ENCODE measurements at regions not wholly inside any gene's neighbourhood (a gene's known extent, or its start where the extent isn't known, plus 50 kb on each side); places are given as distances from the start of the nearest gene placed in this dataset.

GRCh38 chr5:107304684-107305083 is 366.1 kb downstream of the EFNA5 start (continued):
- TF ChIP-seq ZBTB49 (tag by site-specific recombination; IDR thresholded peaks at IDR 0.05; ENCODE audit: low read depth), result no peak
- TF ChIP-seq ZNF701 (tag by site-specific recombination; IDR thresholded peaks at IDR 0.05), result no peak
- TF ChIP-seq TCF7L2 (IDR thresholded peaks at IDR 0.05; ENCODE audit: borderline replicate concordance, low read depth, low read length), result no peak
- TF ChIP-seq ZNF768 (tag by site-specific recombination; IDR thresholded peaks at IDR 0.05), result no peak
- no peak for TF ChIP-seq ZNF24 (tag by site-specific recombination; IDR thresholded peaks at IDR 0.05)
- TF ChIP-seq ZBTB26 (tag by site-specific recombination; optimal IDR thresholded peaks at IDR 0.05), result no peak
- 0 out of 2 replicates have a peak, but pooled peaks have one; percentile 24 for TF ChIP-seq ZNF335 (tag by site-specific recombination; conservative IDR thresholded peaks at IDR 0.05)
- TF ChIP-seq ZNF549 (tag by site-specific recombination; IDR thresholded peaks at IDR 0.05), result no peak

- Histone ChIP-seq H3K4me1 (ENCODE audit: control insufficient read depth, insufficient read depth, low read length) (no peaks in the 10 kb centered on the region), H3K9me3 (ENCODE audit: control insufficient read depth, insufficient read depth, low read depth, low read length) (no peaks in the 10 kb centered on the region), H3K36me3 (ENCODE audit: control insufficient read depth in 2 of 2, insufficient read depth in 1 of 2, low read length in 2 of 2) (no peaks in the 10 kb centered on the region), H3K27ac (ENCODE audit: extremely low read depth, low read depth, low read length) (no peak overlapping the region), H3K4me3 (ENCODE audit: low read depth, low read length) (no peak overlapping the region)
- POLR2A ChIA-PET, result no interaction called here
- TF ChIP-seq KLF7 (tag by site-specific recombination; IDR thresholded peaks at IDR 0.05; ENCODE audit: borderline replicate concordance), result no peak
- CTCF ChIA-PET, result no interaction called here
These were observed 367.4 kb downstream of the EFNA5 start for GRCh38 chr5:107303171-107303968.

- no peak overlapping the region for H3K4me3 ChIP-seq (ENCODE audit: low read depth, low read length)
- POLR2A ChIA-PET, result no interaction called here
- no peak for TF ChIP-seq PRDM6 (tag by site-specific recombination; IDR thresholded peaks at IDR 0.05)
- no peak for TF ChIP-seq GLI4 (tag by site-specific recombination; IDR thresholded peaks at IDR 0.05)
- no peak for TF ChIP-seq KLF10 (tag by site-specific recombination; IDR thresholded peaks at IDR 0.05)
- no peak for TF ChIP-seq ZNF157 (tag by site-specific recombination; IDR thresholded peaks at IDR 0.05)
- TF ChIP-seq PRDM2 (tag by site-specific recombination; IDR thresholded peaks at IDR 0.05; ENCODE audit: borderline replicate concordance), result no peak
- no peak for TF ChIP-seq ZNF555 (tag by site-specific recombination; conservative IDR thresholded peaks at IDR 0.05)
- TF ChIP-seq ZBTB26 (tag by site-specific recombination; optimal IDR thresholded peaks at IDR 0.05), result no peak
- H3K36me3 ChIP-seq (ENCODE audit: control insufficient read depth in 2 of 2, insufficient read depth in 1 of 2, low read length in 2 of 2), result no peaks in the 10 kb centered on the region
- no peaks in the 10 kb centered on the region for H3K9me3 ChIP-seq (ENCODE audit: control insufficient read depth, insufficient read depth, low read depth, low read length)
- H3K4me1 ChIP-seq (ENCODE audit: control insufficient read depth, insufficient read depth, low read length), result no peaks in the 10 kb centered on the region
- CTCF ChIA-PET, result no interaction called here
- H3K27ac ChIP-seq (ENCODE audit: extremely low read depth, low read depth, low read length), result no peak overlapping the region
These were observed 368.3 kb downstream of the EFNA5 start for GRCh38 chr5:107302441-107302840.

Data from HEK293 (cell line).